Transverse colon (tissue), 4 donors: ENCODE measurements at regions not wholly inside any gene's neighbourhood (a gene's known extent, or its start where the extent isn't known, plus 50 kb on each side); places are given as distances from the start of the nearest gene placed in this dataset.

Experiments used
- DNase-seq: peaks from one replicate; pipeline ENCODE4 v3.0.0-alpha.2; 2019
- H3K27ac ChIP-seq, 4 donors: fragments of 200-600 bp; sonication (generic); 2 replicates each; pipeline ENCODE4 v1.5.1; 2016 to 2018; ENCODE audit warnings: inconsistent platforms in 4 of 4
- H3K27me3 ChIP-seq: fragments of 200-600 bp; sonication (generic); 2 replicates; pipeline ENCODE4 v1.5.1; 2017; ENCODE audit warnings: inconsistent platforms
- H3K36me3 ChIP-seq, 4 donors: fragments of 200-600 bp; sonication (generic); 2 replicates each; pipeline ENCODE4 v1.5.1; 2017 to 2019; ENCODE audit warnings: inconsistent platforms in 4 of 4
- H3K4me1 ChIP-seq, 4 donors: fragments of 200-600 bp; sonication (generic); 2 replicates each; pipeline ENCODE4 v1.5.1; 2017 to 2020; ENCODE audit warnings: inconsistent platforms in 4 of 4
- H3K4me3 ChIP-seq, 4 donors: fragments of 200-600 bp; sonication (generic); 1 replicate in 1 of 4; 2 replicates in 3 of 4; pipeline versions ENCODE4 v1.5.1 to v1.6.1; 2017 to 2019; ENCODE audit warnings: inconsistent platforms in 4 of 4
- H3K9me3 ChIP-seq, 2 donors: fragments of 200-600 bp; sonication (generic); 2 replicates each; pipeline ENCODE4 v1.5.1; 2017 to 2019; ENCODE audit warnings: inconsistent platforms in 2 of 2
- EP300 ChIP-seq: sonication (generic); formaldehyde crosslinking; IDR thresholded peaks from one replicate; pipeline ENCODE4 v1.6.1; 2017; ENCODE audit warnings: antibody characterized with exemption, low read depth
- POLR2A ChIP-seq: fragments of 450-650 bp; IDR thresholded peaks from one replicate; pipeline ENCODE4 v1.6.1; 2016; ENCODE audit warnings: antibody characterized with exemption, mild to moderate bottlenecking, moderate library complexity
- POLR2AphosphoS5 ChIP-seq, 3 donors: sonication (generic); formaldehyde crosslinking; IDR thresholded peaks; one replicate each; pipeline ENCODE4 v1.6.1; 2016; ENCODE audit warnings: antibody characterized with exemption in 3 of 3
- WGBS, 2 donors: methylation state at CpG; one replicate each; pipeline ENCODE4 v1.1.5; 2018; ENCODE audit warnings: low coverage in 1 of 2; 5-methylcytosine and 5-hydroxymethylcytosine counted together
- in situ Hi-C, 4 donors: fragments of 200-750 bp; cut with MboI; loops; one replicate each; pipeline versions ENCODE4 v1.15.0 to v1.15.1; 2017; ENCODE audit warnings: low sequenced_read_pairs in 3 of 4, low pct_ligation_motif_present in 1 of 4, low pct_unique_long_range_greater_than_20kb in 1 of 4
- intact Hi-C: fragments of 100-400 bp; cut with DNase I; formaldehyde crosslinking; loops from one replicate; pipeline ENCODE4 v1.15.1; 2023; ENCODE audit warnings: low total_unique reads
- TF ChIP-seq, protein P1 (sequence below), 5 experiments: fragments of 200-600 bp in 3 of 5; fragments of 450-650 bp in 2 of 5; sonication (generic) in 3 of 5; IDR thresholded peaks; 1 replicate in 2 of 5; 2 replicates in 3 of 5; pipeline ENCODE4 v1.5.1; 2016 to 2017; ENCODE audit warnings: antibody characterized with exemption in 5 of 5, inconsistent platforms in 3 of 5, mild to moderate bottlenecking in 2 of 5, moderate library complexity in 1 of 5

GRCh38 chr10:22837771-22838170, 90.1 kb upstream of the ARMC3 start:
- H3K36me3 ChIP-seq: no peaks in the 10 kb centered on the region
- TF ChIP-seq POLR2AphosphoS5 (IDR thresholded peaks at IDR 0.05): no peak
- no peak for TF ChIP-seq EP300
- TF ChIP-seq POLR2A: no peak
- TF ChIP-seq, protein P1, sequence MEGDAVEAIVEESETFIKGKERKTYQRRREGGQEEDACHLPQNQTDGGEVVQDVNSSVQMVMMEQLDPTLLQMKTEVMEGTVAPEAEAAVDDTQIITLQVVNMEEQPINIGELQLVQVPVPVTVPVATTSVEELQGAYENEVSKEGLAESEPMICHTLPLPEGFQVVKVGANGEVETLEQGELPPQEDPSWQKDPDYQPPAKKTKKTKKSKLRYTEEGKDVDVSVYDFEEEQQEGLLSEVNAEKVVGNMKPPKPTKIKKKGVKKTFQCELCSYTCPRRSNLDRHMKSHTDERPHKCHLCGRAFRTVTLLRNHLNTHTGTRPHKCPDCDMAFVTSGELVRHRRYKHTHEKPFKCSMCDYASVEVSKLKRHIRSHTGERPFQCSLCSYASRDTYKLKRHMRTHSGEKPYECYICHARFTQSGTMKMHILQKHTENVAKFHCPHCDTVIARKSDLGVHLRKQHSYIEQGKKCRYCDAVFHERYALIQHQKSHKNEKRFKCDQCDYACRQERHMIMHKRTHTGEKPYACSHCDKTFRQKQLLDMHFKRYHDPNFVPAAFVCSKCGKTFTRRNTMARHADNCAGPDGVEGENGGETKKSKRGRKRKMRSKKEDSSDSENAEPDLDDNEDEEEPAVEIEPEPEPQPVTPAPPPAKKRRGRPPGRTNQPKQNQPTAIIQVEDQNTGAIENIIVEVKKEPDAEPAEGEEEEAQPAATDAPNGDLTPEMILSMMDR (IDR thresholded peaks at IDR 0.05): no peak
- H3K27ac ChIP-seq: no peak overlapping the region
- no peaks in the 10 kb centered on the region for H3K9me3 ChIP-seq
- no peak for DNase-seq
- intact Hi-C loops (no loop called here), in situ Hi-C loops (no loop called here)
- H3K4me3 ChIP-seq: no peak overlapping the region
- H3K4me1 ChIP-seq: no peaks in the 10 kb centered on the region
- 40 to 65% methylated on average over 1 of the region's 1 CpG for WGBS, 2 donors
- no peaks in the 10 kb centered on the region for H3K27me3 ChIP-seq

GRCh38 chr10:22837351-22837750, 90.5 kb upstream of the ARMC3 start:
- no peaks in the 10 kb centered on the region for H3K4me1 ChIP-seq
- in situ Hi-C loops: no loop called here
- H3K27ac ChIP-seq: no peak overlapping the region
- TF ChIP-seq POLR2AphosphoS5 (IDR thresholded peaks at IDR 0.05) (no peak), EP300 (no peak), POLR2A (no peak)
- TF ChIP-seq, protein P1 (IDR thresholded peaks at IDR 0.05): no peak
- WGBS, 2 donors: 83 to 87% methylated on average over 5 to 7 of the region's 7 CpGs
- H3K36me3 ChIP-seq: no peaks in the 10 kb centered on the region
- no peaks in the 10 kb centered on the region for H3K9me3 ChIP-seq
- no peak overlapping the region for H3K4me3 ChIP-seq
- H3K27me3 ChIP-seq: no peaks in the 10 kb centered on the region
- intact Hi-C loops: no loop called here
- DNase-seq: no peak

- intact Hi-C loops: no loop called here
- 85% methylated on average over 3 of the region's 3 CpGs for WGBS, 2 donors
- H3K27me3 ChIP-seq: no peaks in the 10 kb centered on the region
- no peaks in the 10 kb centered on the region for H3K4me1 ChIP-seq
- DNase-seq: no peak
- no peaks in the 10 kb centered on the region for H3K36me3 ChIP-seq
- H3K4me3 ChIP-seq: no peak overlapping the region
- in situ Hi-C loops: no loop called here
- TF ChIP-seq, protein P1 (IDR thresholded peaks at IDR 0.05): no peak
- no peak for TF ChIP-seq POLR2A
- no peak for TF ChIP-seq EP300
- no peaks in the 10 kb centered on the region for H3K9me3 ChIP-seq
- H3K27ac ChIP-seq: no peak overlapping the region
These were observed 93.4 kb upstream of the ARMC3 start for GRCh38 chr10:22834471-22834870.

GRCh38 chr10:22833781-22834180, 94.1 kb upstream of the ARMC3 start:
- TF ChIP-seq POLR2AphosphoS5 (IDR thresholded peaks at IDR 0.05): no peak
- TF ChIP-seq, protein P1 (IDR thresholded peaks at IDR 0.05): no peak
- no peak for TF ChIP-seq POLR2A
- no peak for TF ChIP-seq EP300
- WGBS, 2 donors: 46 to 56% methylated on average over 1 of the region's 1 CpG
- no peaks in the 10 kb centered on the region for H3K36me3 ChIP-seq
- H3K4me3 ChIP-seq: no peak overlapping the region
- H3K27me3 ChIP-seq: no peaks in the 10 kb centered on the region
- no peak for DNase-seq
- intact Hi-C loops: no loop called here
- H3K9me3 ChIP-seq: no peaks in the 10 kb centered on the region
- in situ Hi-C loops: no loop called here
- no peak overlapping the region for H3K27ac ChIP-seq
- no peaks in the 10 kb centered on the region for H3K4me1 ChIP-seq
